Gastrocnemius medialis (tissue), 4 donors: ENCODE measurements at regions not wholly inside any gene's neighbourhood (a gene's known extent, or its start where the extent isn't known, plus 50 kb on each side); places are given as distances from the start of the nearest gene placed in this dataset.

Source experiments
- ATAC-seq, 2 donors: fragments of 150-250 bp; one replicate each; pipeline ENCODE4 v1.9.1; 2016
- DNase-seq, 2 donors: peaks; one replicate each; pipeline ENCODE4 v3.0.0-alpha.2; 2019
- H3K27ac ChIP-seq, 4 donors: fragments of 200-600 bp; sonication (generic); 1 replicate in 1 of 4; 2 replicates in 3 of 4; pipeline ENCODE4 v1.5.1; 2016 to 2018; ENCODE audit warnings: mild to moderate bottlenecking in 2 of 4, moderate library complexity in 1 of 4
- H3K27me3 ChIP-seq, 3 donors: fragments of 200-600 bp; sonication (generic) in 2 of 3; 1 replicate in 1 of 3; 2 replicates in 2 of 3; pipeline versions ENCODE4 v1.5.1 to v1.6.0; 2016 to 2019; ENCODE audit warnings: mild to moderate bottlenecking in 1 of 3, moderate library complexity in 1 of 3
- H3K36me3 ChIP-seq, 2 donors: fragments of 200-600 bp; sonication (generic) in 1 of 2; one replicate each; pipeline ENCODE4 v1.5.1; 2017 to 2018
- H3K4me1 ChIP-seq, 2 donors: fragments of 200-600 bp; sonication (generic) in 1 of 2; one replicate each; pipeline ENCODE4 v1.5.1; 2016 to 2017; ENCODE audit warnings: mild to moderate bottlenecking in 2 of 2
- H3K4me3 ChIP-seq, 4 donors: fragments of 200-600 bp; sonication (generic) in 3 of 4; 1 replicate in 1 of 4; 2 replicates in 3 of 4; pipeline ENCODE4 v1.5.1; 2016 to 2019; ENCODE audit warnings: mild to moderate bottlenecking in 2 of 4
- H3K9me3 ChIP-seq, 3 donors: fragments of 200-600 bp; sonication (generic) in 2 of 3; 1 replicate in 1 of 3; 2 replicates in 2 of 3; pipeline ENCODE4 v1.5.1; 2016 to 2019
- CTCF ChIP-seq, 5 experiments: fragments of 450-650 bp in 3 of 5; fragments of 200-600 bp in 2 of 5; sonication (generic) in 2 of 5; IDR thresholded peaks in 4 of 5; conservative IDR thresholded peaks in 1 of 5; 1 replicate in 4 of 5; 2 replicates in 1 of 5; pipeline ENCODE4 v1.5.1; 2016 to 2019; ENCODE audit warnings: antibody characterized with exemption in 5 of 5, mild to moderate bottlenecking in 3 of 5, moderate library complexity in 3 of 5
- POLR2A ChIP-seq, 2 donors: fragments of 450-650 bp; IDR thresholded peaks; one replicate each; pipeline ENCODE4 v1.6.1; 2017; ENCODE audit warnings: antibody characterized with exemption in 2 of 2, mild to moderate bottlenecking in 2 of 2, moderate library complexity in 2 of 2
- in situ Hi-C, 4 donors: fragments of 200-750 bp; cut with MboI; loops; one replicate each; pipeline versions ENCODE4 v1.15.0 to v1.8.0; 2017; ENCODE audit warnings: low sequenced_read_pairs in 4 of 4
- intact Hi-C: fragments of 100-400 bp; cut with DNase I; formaldehyde crosslinking; loops from one replicate; pipeline ENCODE4 v1.15.1; 2023; ENCODE audit warnings: low total_unique reads

DNA sequence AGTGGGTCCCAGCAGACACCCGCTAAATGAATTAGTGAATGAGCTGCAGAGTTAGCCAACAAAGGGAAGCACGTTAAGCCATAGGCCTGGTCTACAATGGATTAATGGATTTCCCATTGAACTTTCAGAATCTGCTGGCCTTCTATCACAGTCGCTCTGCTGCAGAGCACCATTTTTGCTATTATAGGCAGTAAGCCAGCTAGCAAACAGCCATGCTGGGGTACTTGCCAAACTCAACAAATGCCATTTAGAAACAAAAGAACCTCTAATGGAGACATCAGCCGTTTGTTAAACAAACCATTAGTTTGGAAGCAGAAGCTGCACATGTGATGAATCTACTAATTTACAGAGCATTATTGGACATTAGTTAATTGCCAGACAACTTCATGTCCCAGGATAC lies 181.1 kb upstream of the STXBP6 start:
- no peaks in the 10 kb centered on the region for H3K9me3 ChIP-seq
- H3K36me3 ChIP-seq, result no peaks in the 10 kb centered on the region
- no peaks in the 10 kb centered on the region for H3K27me3 ChIP-seq
- H3K4me1 ChIP-seq, result no peaks in the 10 kb centered on the region
- no peak for DNase-seq
- ATAC-seq, result no peak
- intact Hi-C loops, result no loop called here
- no peak overlapping the region for H3K27ac ChIP-seq
- H3K4me3 ChIP-seq, result no peak overlapping the region
- TF ChIP-seq POLR2A (IDR thresholded peaks at IDR 0.05), result no peak
- no peak for TF ChIP-seq CTCF (IDR thresholded peaks at IDR 0.05 in 4 of 5, conservative IDR thresholded peaks at IDR 0.05 in 1 of 5)
- in situ Hi-C loops, result no loop called here

DNA sequence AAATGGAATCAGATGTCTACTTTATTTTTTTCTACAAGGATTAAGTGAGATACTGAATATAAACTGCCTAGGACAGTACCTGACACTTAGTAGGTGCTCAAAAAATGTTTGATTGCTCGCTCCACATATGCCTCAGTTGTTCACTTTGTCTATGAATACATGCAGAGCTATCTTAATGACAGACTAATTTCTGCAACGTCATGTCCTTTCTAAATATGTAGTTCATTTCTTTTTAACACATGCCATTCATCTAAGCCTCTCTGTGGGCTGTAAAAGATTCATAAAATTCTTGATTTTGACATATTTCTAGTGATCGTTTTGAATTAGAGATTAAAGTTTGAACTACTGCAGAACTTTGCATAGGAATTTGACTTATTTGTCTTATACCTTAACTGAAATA lies 176.3 kb upstream of the STXBP6 start:
- ATAC-seq (no peak), DNase-seq (no peak)
- Histone ChIP-seq H3K27ac (no peak overlapping the region), H3K4me1 (no peaks in the 10 kb centered on the region), H3K9me3 (no peaks in the 10 kb centered on the region), H3K27me3 (no peaks in the 10 kb centered on the region), H3K4me3 (no peak overlapping the region), H3K36me3 (no peaks in the 10 kb centered on the region)
- TF ChIP-seq POLR2A (IDR thresholded peaks at IDR 0.05), result no peak
- no peak for TF ChIP-seq CTCF (IDR thresholded peaks at IDR 0.05 in 4 of 5, conservative IDR thresholded peaks at IDR 0.05 in 1 of 5)
- in situ Hi-C loops, result no loop called here
- intact Hi-C loops, result no loop called here

GRCh38 chr14:25222256-25222655 lies 172.3 kb upstream of the STXBP6 start:
- H3K27ac ChIP-seq, result no peak overlapping the region
- H3K36me3 ChIP-seq, result no peaks in the 10 kb centered on the region
- no peaks in the 10 kb centered on the region for H3K27me3 ChIP-seq
- no peaks in the 10 kb centered on the region for H3K4me1 ChIP-seq
- TF ChIP-seq POLR2A (IDR thresholded peaks at IDR 0.05) (no peak), CTCF (IDR thresholded peaks at IDR 0.05 in 4 of 5, conservative IDR thresholded peaks at IDR 0.05 in 1 of 5) (no peak)
- H3K4me3 ChIP-seq, result no peak overlapping the region
- ATAC-seq (no peak), DNase-seq (no peak)
- intact Hi-C loops (no loop called here), in situ Hi-C loops (no loop called here)
- H3K9me3 ChIP-seq, result no peaks in the 10 kb centered on the region

DNA sequence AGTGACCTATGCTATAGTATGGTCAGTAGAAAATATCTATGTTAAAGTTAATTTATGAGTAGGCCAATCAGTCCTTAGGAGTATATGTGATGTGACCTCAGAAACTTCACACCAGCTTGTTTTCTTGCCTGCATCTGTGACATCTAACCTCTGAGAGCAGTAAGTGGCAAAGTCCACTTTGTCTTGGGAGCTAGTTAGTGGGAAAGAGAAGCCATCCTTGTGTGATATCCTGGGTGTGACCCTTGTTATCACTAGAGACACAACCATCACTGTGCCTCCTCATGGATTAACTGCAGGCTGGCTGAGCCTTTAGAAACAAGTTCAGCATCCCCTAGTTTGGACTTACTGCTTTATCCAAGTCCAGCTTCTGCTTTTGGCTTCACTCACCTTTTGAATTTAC lies 170.6 kb upstream of the STXBP6 start:
- Histone ChIP-seq H3K27me3 (no peaks in the 10 kb centered on the region), H3K36me3 (no peaks in the 10 kb centered on the region), H3K9me3 (no peaks in the 10 kb centered on the region), H3K27ac (no peak overlapping the region), H3K4me1 (no peaks in the 10 kb centered on the region), H3K4me3 (no peak overlapping the region)
- TF ChIP-seq POLR2A (IDR thresholded peaks at IDR 0.05) (no peak), CTCF (IDR thresholded peaks at IDR 0.05 in 4 of 5, conservative IDR thresholded peaks at IDR 0.05 in 1 of 5) (no peak)
- DNase-seq (no peak), ATAC-seq (no peak)
- intact Hi-C loops, result no loop called here
- in situ Hi-C loops, result no loop called here

GRCh38 chr14:25215607-25216006 lies 165.7 kb upstream of the STXBP6 start:
- TF ChIP-seq CTCF (IDR thresholded peaks at IDR 0.05 in 4 of 5, conservative IDR thresholded peaks at IDR 0.05 in 1 of 5) (no peak), POLR2A (IDR thresholded peaks at IDR 0.05) (no peak)
- ATAC-seq (no peak), DNase-seq (no peak)
- H3K36me3 ChIP-seq, result no peaks in the 10 kb centered on the region
- no peaks in the 10 kb centered on the region for H3K4me1 ChIP-seq
- intact Hi-C loops, result no loop called here
- H3K27ac ChIP-seq, result no peak overlapping the region
- H3K27me3 ChIP-seq, result no peaks in the 10 kb centered on the region
- in situ Hi-C loops, result no loop called here
- H3K9me3 ChIP-seq, result no peaks in the 10 kb centered on the region
- H3K4me3 ChIP-seq, result no peak overlapping the region
